K562 (cell line): ENCODE measurements at regions not wholly inside any gene's neighbourhood (a gene's known extent, or its start where the extent isn't known, plus 50 kb on each side); places are given as distances from the start of the nearest gene placed in this dataset.

Experiments
- ATAC-seq: fragments of 200-7000 bp; cut with Tn5 transposase; 3 replicates; pipeline ENCODE4 v1.9.1; 2020; ENCODE audit warnings: moderate library complexity
- BruUV-seq: library from RNA; stranded (reverse); fragments of 400-500 nt; replicated peaks from 2 replicates; lab custom pipeline; 2021; lab: Mats Ljungman, UMichigan
- CTCF ChIA-PET: fragments of 300-600 bp; formaldehyde crosslinking; extraction: SDS; loops from one replicate; lab custom pipeline; 2021; ENCODE audit warnings: low intra/inter-chr PET ratio; lab: Yijun Ruan, JAX
- POLR2A ChIA-PET: fragments of 300-600, 350-650 bp; sonication (Branson Sonifier 250); formaldehyde crosslinking; extraction: SDS; loops from one replicate; lab custom pipeline; 2021; ENCODE audit warnings: antibody characterized with exemption, inconsistent platforms; lab: Yijun Ruan, JAX
- DNase-seq, 4 experiments: peaks; one replicate each; pipeline versions ENCODE4 v3.0.0 to v3.0.0-alpha.2; 2011 to 2018; ENCODE audit warnings: low spot score in 3 of 4, mixed read lengths in 3 of 4; ENCODE audit errors: extremely low read depth in 1 of 4
- FAIRE-seq: peaks from 2 replicates; lab custom pipeline; 2011; peaks lifted over from hg19 to GRCh38; lab: Jason Lieb, UNC
- H2AFZ ChIP-seq: 2 replicates; pipeline ENCODE4 v1.6.0; 2011; ENCODE audit warnings: low read depth, low read length, control low read depth, inconsistent platforms
- H3K27ac ChIP-seq: fragments of 200-600 bp; 3 replicates; pipeline ENCODE4 v1.8.0; 2011; ENCODE audit warnings: low read depth, mild to moderate bottlenecking, control low read depth, inconsistent platforms, low read length, moderate library complexity, mixed read lengths; ENCODE audit errors: extremely low read depth
- H3K27me3 ChIP-seq, 2 experiments: fragments of 300-600 bp in 1 of 2; 2 replicates in 1 of 2; 3 replicates in 1 of 2; pipeline versions ENCODE4 v1.6.0 to v1.8.0; 2011; ENCODE audit warnings: inconsistent platforms in 2 of 2, low read length in 2 of 2, mild to moderate bottlenecking in 1 of 2, mixed read lengths in 1 of 2, moderate library complexity in 1 of 2; ENCODE audit not compliant: control insufficient read depth in 2 of 2, insufficient read depth in 2 of 2
- H3K36me3 ChIP-seq: fragments of 300-600 bp; 3 replicates; pipeline ENCODE4 v1.8.0; 2011; ENCODE audit warnings: mild to moderate bottlenecking, low read length, inconsistent platforms; ENCODE audit not compliant: control insufficient read depth, insufficient read depth
- H3K4me1 ChIP-seq, 2 experiments: fragments of 200-600 bp in 1 of 2; replicated peaks in 1 of 2; 2 replicates in 1 of 2; 3 replicates in 1 of 2; pipeline versions ENCODE4 v1.5.1 to v1.8.0; 2011; ENCODE audit warnings: inconsistent platforms in 2 of 2, low read length in 2 of 2, mild to moderate bottlenecking in 1 of 2, mixed read lengths in 1 of 2, moderate library complexity in 1 of 2; ENCODE audit not compliant: control insufficient read depth in 2 of 2, insufficient read depth in 2 of 2
- H3K4me2 ChIP-seq: 2 replicates; pipeline ENCODE4 v1.6.1; 2011; ENCODE audit warnings: low read length, control low read depth, inconsistent platforms, mixed read lengths; ENCODE audit not compliant: insufficient read depth
- H3K4me3 ChIP-seq: fragments of 200-600 bp; sonication (generic), shearing (Covaris generic); 2 replicates; pipeline ENCODE4 v1.5.1; 2016; ENCODE audit warnings: control low read depth, inconsistent platforms
- H3K79me2 ChIP-seq: fragments of 200-600 bp; 3 replicates; pipeline ENCODE4 v1.8.0; 2011; ENCODE audit warnings: low read length, inconsistent platforms; ENCODE audit not compliant: control insufficient read depth, insufficient read depth
- H3K9ac ChIP-seq, 2 experiments: 2 replicates each; pipeline versions ENCODE4 v1.6.0 to v1.6.1; 2011; ENCODE audit warnings: low read depth in 2 of 2, low read length in 2 of 2, control low read depth in 1 of 2, inconsistent platforms in 1 of 2, mild to moderate bottlenecking in 1 of 2, mixed read lengths in 1 of 2; ENCODE audit not compliant: insufficient read depth in 1 of 2
- H3K9me1 ChIP-seq: one replicate; pipeline ENCODE4 v1.6.0; 2011; ENCODE audit warnings: inconsistent platforms, mild to moderate bottlenecking, low read length, moderate library complexity; ENCODE audit not compliant: control insufficient read depth, insufficient read depth
- H3K9me3 ChIP-seq: replicated peaks from 2 replicates; pipeline ENCODE4 v1.5.1; 2011; ENCODE audit warnings: low read depth, low read length, inconsistent platforms; ENCODE audit not compliant: control insufficient read depth, insufficient read depth
- H4K20me1 ChIP-seq: replicated peaks from 2 replicates; pipeline ENCODE4 v1.6.1; 2011; ENCODE audit warnings: low read length, inconsistent platforms, mixed read lengths; ENCODE audit not compliant: control insufficient read depth, insufficient read depth
- ARHGAP35 ChIP-seq: fragments of 450-650 bp; IDR thresholded peaks from 2 replicates; pipeline ENCODE4 v1.6.1; 2018; ENCODE audit not compliant: partially characterized antibody
- BCOR ChIP-seq: fragments of 450-650 bp; IDR thresholded peaks from 2 replicates; pipeline ENCODE4 v1.6.1; 2016
- BMI1 ChIP-seq: fragments of 150-350 bp; IDR thresholded peaks from 2 replicates; pipeline ENCODE4 v1.6.1; 2014; ENCODE audit warnings: low read length
- CAMTA2 ChIP-seq: fragments of 250-450 bp; sonication (Bioruptor Pico); conservative IDR thresholded peaks from 2 replicates; pipeline ENCODE4 v1.5.1; 2022
- CBFB ChIP-seq: sonication (generic); formaldehyde crosslinking; IDR thresholded peaks from 2 replicates; pipeline ENCODE4 v1.4.0; 2020; ENCODE audit warnings: mild to moderate bottlenecking, missing genetic modification reagents
- EHMT2 ChIP-seq: fragments of 450-650 bp; IDR thresholded peaks from 2 replicates; pipeline ENCODE4 v1.6.1; 2018; ENCODE audit warnings: antibody characterized with exemption
- ESRRB ChIP-seq: fragments of 250-450 bp; sonication (Bioruptor Pico); IDR thresholded peaks from 2 replicates; pipeline ENCODE4 v1.5.0; 2020; ENCODE audit warnings: mild to moderate bottlenecking, moderate library complexity, borderline replicate concordance
- HEY1 ChIP-seq: fragments of 250-450 bp; sonication (Bioruptor Pico); IDR thresholded peaks from 2 replicates; pipeline ENCODE4 v1.5.0; 2020; ENCODE audit warnings: mild to moderate bottlenecking, moderate library complexity, borderline replicate concordance
- MBD2 ChIP-seq: sonication (generic); IDR thresholded peaks from 2 replicates; pipeline ENCODE4 v1.6.1; 2016; ENCODE audit warnings: low read depth, borderline replicate concordance
- NR2C1 ChIP-seq, 2 experiments: fragments of 450-650 bp; IDR thresholded peaks; 2 replicates each; pipeline ENCODE4 v1.6.1; 2017; ENCODE audit warnings: mild to moderate bottlenecking in 2 of 2, antibody characterized with exemption in 1 of 2, inconsistent platforms in 1 of 2, missing compliant biosample characterization in 1 of 2, missing genetic modification characterization in 1 of 2
- ZNF121 ChIP-seq: sonication (generic); formaldehyde crosslinking; conservative IDR thresholded peaks from 2 replicates; pipeline ENCODE4 v1.8.0; 2022; ENCODE audit warnings: missing genetic modification reagents
- ZNF217 ChIP-seq: sonication (generic); formaldehyde crosslinking; IDR thresholded peaks from 2 replicates; pipeline ENCODE4 v1.8.0; 2022; ENCODE audit warnings: mild to moderate bottlenecking, missing genetic modification reagents
- WGBS: fragments of 100-300 bp; shearing (Covaris generic); methylation state at CpG from one replicate; pipeline ENCODE4 v1.1.6; 2016; ENCODE audit warnings: low coverage, mixed read lengths; ENCODE audit not compliant: insufficient coverage; ENCODE audit errors: missing lambda C conversion rate; 5-methylcytosine and 5-hydroxymethylcytosine counted together
- in situ Hi-C: fragments of 300-500 bp; cut with MboI; formaldehyde crosslinking; loops from 4 replicates; pipeline ENCODE4 v1.15.0; 2018; ENCODE audit warnings: inconsistent platforms, mixed read lengths
- intact Hi-C: fragments of 100-400 bp; cut with micrococcal nuclease; formaldehyde crosslinking; loops from 2 replicates; pipeline ENCODE4 v1.14.2; 2022
- TF ChIP-seq, protein P1 (sequence below): fragments of 450-650 bp; formaldehyde crosslinking; IDR thresholded peaks from 2 replicates; pipeline ENCODE4 v1.4.0; 2022; ENCODE audit warnings: missing genetic modification characterization
- TF ChIP-seq, protein P2 (sequence below): fragments of 250-450 bp; sonication (Bioruptor Pico); IDR thresholded peaks from 2 replicates; pipeline ENCODE4 v1.8.0; 2022; ENCODE audit warnings: moderate library complexity, mild to moderate bottlenecking, inconsistent platforms
- TF ChIP-seq, protein P3 (sequence below): sonication (generic); formaldehyde crosslinking; IDR thresholded peaks from 2 replicates; pipeline ENCODE4 v1.8.0; 2022; ENCODE audit warnings: mild to moderate bottlenecking, low read depth, missing genetic modification reagents
- TF ChIP-seq, protein P4 (sequence below): sonication (generic); formaldehyde crosslinking; IDR thresholded peaks from 2 replicates; pipeline ENCODE4 v1.4.0; 2020; ENCODE audit warnings: mild to moderate bottlenecking, missing genetic modification reagents

DNA sequence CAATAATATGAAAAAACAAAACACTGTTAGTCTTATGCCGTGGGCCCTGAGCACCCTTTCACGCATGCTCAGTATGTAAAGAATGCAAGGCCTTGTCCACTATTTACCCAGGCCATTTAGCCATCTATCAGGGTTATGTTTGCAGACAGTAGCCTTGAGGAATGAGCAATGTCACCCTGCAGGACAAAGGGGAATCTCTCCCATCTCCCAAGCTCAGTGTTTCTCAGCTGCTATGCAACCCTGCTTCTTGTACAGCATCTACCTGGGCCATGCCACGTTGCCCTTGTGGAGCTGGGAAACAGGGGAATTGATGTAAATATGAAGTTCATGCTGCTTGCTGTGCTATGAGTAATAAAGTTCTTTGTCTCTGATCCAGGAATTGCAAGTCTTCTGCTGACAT, 51.5 kb upstream of the SLCO2A1 start:
- CTCF ChIA-PET, result no interaction called here
- FAIRE-seq, result no peak
- no peak overlapping the region for H3K9ac ChIP-seq
- H3K36me3 ChIP-seq, result no peaks in the 10 kb centered on the region
- BruUV-seq, result no TSS peak
- POLR2A ChIA-PET, result interaction anchor here (0.6 kb wide), 1 partner anchor 17 kb away, joined by 4 read pairs; no protein-coding TSS in a partner anchor
- H3K4me1 ChIP-seq, result no peaks in the 10 kb centered on the region
- H3K4me2 ChIP-seq, result no peak overlapping the region
- peaks cover 0 to 11% of the 10 kb centered on the region in 2 experiments; a peak in 2 of 5 replicates for H3K27me3 ChIP-seq
- no peaks in the 10 kb centered on the region for H3K9me1 ChIP-seq
- in situ Hi-C loops, result no loop called here
- no peak overlapping the region for H2AFZ ChIP-seq
- intact Hi-C loops, result no loop called here
- no peak overlapping the region for H3K27ac ChIP-seq
- TF ChIP-seq, protein P1, sequence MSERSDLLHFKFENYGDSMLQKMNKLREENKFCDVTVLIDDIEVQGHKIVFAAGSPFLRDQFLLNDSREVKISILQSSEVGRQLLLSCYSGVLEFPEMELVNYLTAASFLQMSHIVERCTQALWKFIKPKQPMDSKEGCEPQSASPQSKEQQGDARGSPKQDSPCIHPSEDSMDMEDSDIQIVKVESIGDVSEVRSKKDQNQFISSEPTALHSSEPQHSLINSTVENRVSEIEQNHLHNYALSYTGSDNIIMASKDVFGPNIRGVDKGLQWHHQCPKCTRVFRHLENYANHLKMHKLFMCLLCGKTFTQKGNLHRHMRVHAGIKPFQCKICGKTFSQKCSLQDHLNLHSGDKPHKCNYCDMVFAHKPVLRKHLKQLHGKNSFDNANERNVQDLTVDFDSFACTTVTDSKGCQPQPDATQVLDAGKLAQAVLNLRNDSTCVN (CRISPR knock-in tag), result no peak
- TF ChIP-seq CAMTA2 (no peak), ARHGAP35 (no peak), MBD2 (no peak), ZNF217 (CRISPR knock-in tag) (no peak), NR2C1 (IDR thresholded peaks at IDR 0.05) (no peak), NR2C1 (tag; IDR thresholded peaks at IDR 0.05) (no peak), ZNF121 (no peak), ESRRB (CRISPR knock-in tag) (no peak), CBFB (CRISPR knock-in tag) (no peak), BCOR (no peak), BMI1 (no peak), HEY1 (CRISPR knock-in tag) (no peak), EHMT2 (no peak)
- TF ChIP-seq, protein P2, sequence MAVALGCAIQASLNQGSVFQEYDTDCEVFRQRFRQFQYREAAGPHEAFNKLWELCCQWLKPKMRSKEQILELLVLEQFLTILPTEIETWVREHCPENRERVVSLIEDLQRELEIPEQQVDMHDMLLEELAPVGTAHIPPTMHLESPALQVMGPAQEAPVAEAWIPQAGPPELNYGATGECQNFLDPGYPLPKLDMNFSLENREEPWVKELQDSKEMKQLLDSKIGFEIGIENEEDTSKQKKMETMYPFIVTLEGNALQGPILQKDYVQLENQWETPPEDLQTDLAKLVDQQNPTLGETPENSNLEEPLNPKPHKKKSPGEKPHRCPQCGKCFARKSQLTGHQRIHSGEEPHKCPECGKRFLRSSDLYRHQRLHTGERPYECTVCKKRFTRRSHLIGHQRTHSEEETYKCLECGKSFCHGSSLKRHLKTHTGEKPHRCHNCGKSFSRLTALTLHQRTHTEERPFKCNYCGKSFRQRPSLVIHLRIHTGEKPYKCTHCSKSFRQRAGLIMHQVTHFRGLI (CRISPR knock-in tag), result no peak
- TF ChIP-seq, protein P3, sequence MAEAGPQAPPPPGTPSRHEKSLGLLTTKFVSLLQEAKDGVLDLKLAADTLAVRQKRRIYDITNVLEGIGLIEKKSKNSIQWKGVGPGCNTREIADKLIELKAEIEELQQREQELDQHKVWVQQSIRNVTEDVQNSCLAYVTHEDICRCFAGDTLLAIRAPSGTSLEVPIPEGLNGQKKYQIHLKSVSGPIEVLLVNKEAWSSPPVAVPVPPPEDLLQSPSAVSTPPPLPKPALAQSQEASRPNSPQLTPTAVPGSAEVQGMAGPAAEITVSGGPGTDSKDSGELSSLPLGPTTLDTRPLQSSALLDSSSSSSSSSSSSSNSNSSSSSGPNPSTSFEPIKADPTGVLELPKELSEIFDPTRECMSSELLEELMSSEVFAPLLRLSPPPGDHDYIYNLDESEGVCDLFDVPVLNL, result no peak
- TF ChIP-seq, protein P4, sequence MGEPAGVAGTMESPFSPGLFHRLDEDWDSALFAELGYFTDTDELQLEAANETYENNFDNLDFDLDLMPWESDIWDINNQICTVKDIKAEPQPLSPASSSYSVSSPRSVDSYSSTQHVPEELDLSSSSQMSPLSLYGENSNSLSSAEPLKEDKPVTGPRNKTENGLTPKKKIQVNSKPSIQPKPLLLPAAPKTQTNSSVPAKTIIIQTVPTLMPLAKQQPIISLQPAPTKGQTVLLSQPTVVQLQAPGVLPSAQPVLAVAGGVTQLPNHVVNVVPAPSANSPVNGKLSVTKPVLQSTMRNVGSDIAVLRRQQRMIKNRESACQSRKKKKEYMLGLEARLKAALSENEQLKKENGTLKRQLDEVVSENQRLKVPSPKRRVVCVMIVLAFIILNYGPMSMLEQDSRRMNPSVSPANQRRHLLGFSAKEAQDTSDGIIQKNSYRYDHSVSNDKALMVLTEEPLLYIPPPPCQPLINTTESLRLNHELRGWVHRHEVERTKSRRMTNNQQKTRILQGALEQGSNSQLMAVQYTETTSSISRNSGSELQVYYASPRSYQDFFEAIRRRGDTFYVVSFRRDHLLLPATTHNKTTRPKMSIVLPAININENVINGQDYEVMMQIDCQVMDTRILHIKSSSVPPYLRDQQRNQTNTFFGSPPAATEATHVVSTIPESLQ (CRISPR knock-in tag), result no peak
- H4K20me1 ChIP-seq, result no peaks in the 10 kb centered on the region
- WGBS, result 0% methylated on average over 3 of the region's 3 CpGs
- H3K9me3 ChIP-seq, result no peaks in the 10 kb centered on the region
- no peak for DNase-seq
- H3K4me3 ChIP-seq, result no peak overlapping the region
- H3K79me2 ChIP-seq, result no peaks in the 10 kb centered on the region
- ATAC-seq, result no peak
